Right lobe of liver (tissue), 4 donors: ENCODE measurements at regions not wholly inside any gene's neighbourhood (a gene's known extent, or its start where the extent isn't known, plus 50 kb on each side); places are given as distances from the start of the nearest gene placed in this dataset.

Experiments used
- POLR2A ChIP-seq: fragments of 450-650 bp; IDR thresholded peaks from one replicate; pipeline ENCODE4 v1.6.1; 2017; ENCODE audit warnings: antibody characterized with exemption, mild to moderate bottlenecking
- TF ChIP-seq, protein P1 (sequence below), 4 donors: fragments of 200-600 bp in 3 of 4; fragments of 450-650 bp in 1 of 4; IDR thresholded peaks; one replicate each; pipeline versions ENCODE4 v1.5.1 to v1.8.0; 2016 to 2022; ENCODE audit warnings: antibody characterized with exemption in 4 of 4, mild to moderate bottlenecking in 2 of 4
- donor health status: DM: no; HTN: no; CAD: no.
- donor health status: DM: no; HTN: no; CAD: no.
- donor health status: DM: no; HTN: yes; CAD: no.

DNA sequence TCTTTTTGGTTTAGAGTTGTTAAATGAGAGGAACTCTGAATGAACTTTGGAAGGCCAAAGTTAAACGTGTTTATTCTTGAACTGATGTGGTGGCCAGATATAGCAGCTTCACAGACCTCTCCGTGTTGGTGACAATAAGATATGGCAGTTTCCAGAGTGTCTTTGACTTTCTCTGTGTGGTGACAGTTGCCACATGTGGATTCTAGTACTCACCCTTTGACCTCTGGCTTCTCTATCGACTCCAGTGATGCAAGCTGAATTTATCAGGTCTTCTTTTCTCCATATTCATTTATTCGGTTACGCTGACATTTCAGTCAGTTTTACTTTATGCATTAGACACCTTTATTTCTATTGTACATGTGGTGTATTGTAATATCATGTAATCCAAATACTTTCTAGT, 1469.5 kb downstream of the SLITRK1 start:
- TF ChIP-seq, protein P1, sequence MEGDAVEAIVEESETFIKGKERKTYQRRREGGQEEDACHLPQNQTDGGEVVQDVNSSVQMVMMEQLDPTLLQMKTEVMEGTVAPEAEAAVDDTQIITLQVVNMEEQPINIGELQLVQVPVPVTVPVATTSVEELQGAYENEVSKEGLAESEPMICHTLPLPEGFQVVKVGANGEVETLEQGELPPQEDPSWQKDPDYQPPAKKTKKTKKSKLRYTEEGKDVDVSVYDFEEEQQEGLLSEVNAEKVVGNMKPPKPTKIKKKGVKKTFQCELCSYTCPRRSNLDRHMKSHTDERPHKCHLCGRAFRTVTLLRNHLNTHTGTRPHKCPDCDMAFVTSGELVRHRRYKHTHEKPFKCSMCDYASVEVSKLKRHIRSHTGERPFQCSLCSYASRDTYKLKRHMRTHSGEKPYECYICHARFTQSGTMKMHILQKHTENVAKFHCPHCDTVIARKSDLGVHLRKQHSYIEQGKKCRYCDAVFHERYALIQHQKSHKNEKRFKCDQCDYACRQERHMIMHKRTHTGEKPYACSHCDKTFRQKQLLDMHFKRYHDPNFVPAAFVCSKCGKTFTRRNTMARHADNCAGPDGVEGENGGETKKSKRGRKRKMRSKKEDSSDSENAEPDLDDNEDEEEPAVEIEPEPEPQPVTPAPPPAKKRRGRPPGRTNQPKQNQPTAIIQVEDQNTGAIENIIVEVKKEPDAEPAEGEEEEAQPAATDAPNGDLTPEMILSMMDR (IDR thresholded peaks at IDR 0.05) = no peak
- no peak for TF ChIP-seq POLR2A
